ENCODE measurements at regions not wholly inside any gene's neighbourhood (a gene's known extent, or its start where the extent isn't known, plus 50 kb on each side); places are given as distances from the start of the nearest gene placed in this dataset.

DNA sequence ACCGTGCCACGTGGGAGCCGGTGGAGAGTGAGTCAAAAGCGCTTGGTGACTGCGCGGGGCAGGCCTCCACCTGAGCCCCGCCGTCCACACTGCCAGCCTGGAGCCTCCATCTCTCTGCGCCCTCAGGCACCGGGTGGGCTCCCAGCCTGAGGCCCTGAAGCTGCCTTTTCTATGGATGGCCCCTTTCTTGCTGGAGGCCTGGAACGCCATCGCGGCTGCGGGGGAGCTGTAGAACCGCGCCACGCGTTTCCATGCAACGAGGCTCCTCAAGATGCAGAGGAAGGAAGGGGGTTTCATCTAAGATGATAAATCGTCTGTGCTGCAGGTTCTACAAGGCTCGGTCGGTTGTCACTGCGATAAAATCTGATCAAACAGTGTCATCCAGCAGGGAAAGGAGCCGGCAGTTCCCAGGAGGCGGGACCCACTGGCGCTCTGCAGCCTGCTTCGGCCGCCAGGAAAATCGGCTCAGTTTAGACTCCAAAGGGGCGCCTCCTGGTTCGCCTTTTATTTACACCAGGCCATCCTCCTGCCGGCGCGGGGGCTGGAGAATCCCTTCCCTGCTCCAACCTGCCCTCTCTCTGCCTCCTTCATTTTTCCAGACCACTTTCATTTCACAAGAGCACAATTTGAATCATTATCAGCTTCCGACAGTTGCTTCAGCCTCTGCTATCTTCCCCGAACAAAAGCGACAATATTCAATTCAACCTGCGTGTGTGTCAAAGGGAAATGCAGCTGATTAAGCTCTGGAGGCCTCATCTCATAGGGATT, 624.4 kb downstream of the BRD1 start:
- BruUV-seq (replicated peaks), result no TSS peak
- intact Hi-C loops (cut with micrococcal nuclease; ENCODE audit: unreplicated experiment) (no loop called here), in situ Hi-C loops (cut with HindIII; ENCODE audit: low pct_unique_long_range_greater_than_20kb, low sequenced_read_pairs) (no loop called here)
- ATAC-seq, result no peak
- Histone ChIP-seq H3K9me3 (ENCODE audit: control insufficient read depth, insufficient read depth, low read depth, low read length) (no peaks in the 10 kb centered on the region), H3K36me3 (ENCODE audit: control insufficient read depth, insufficient read depth, low read length) (no peaks in the 10 kb centered on the region), H3K27ac (ENCODE audit: low read length) (no peak overlapping the region), H3K4me3 (ENCODE audit: low read depth in 2 of 2, low read length in 2 of 2) (no peak overlapping the region), H3K4me1 (ENCODE audit: control insufficient read depth, insufficient read depth, low read length) (no peaks in the 10 kb centered on the region), H3K27me3 (ENCODE audit: control insufficient read depth, insufficient read depth, low read length) (peaks cover 2% of the 10 kb centered on the region; the same call in 1 of the 2 replicates)
- DNase-seq (ENCODE audit: low read depth, low spot score), result no peak
- ChIA-PET POLR2A (no interaction called here), CTCF (no interaction called here)
- TF ChIP-seq, protein P1, sequence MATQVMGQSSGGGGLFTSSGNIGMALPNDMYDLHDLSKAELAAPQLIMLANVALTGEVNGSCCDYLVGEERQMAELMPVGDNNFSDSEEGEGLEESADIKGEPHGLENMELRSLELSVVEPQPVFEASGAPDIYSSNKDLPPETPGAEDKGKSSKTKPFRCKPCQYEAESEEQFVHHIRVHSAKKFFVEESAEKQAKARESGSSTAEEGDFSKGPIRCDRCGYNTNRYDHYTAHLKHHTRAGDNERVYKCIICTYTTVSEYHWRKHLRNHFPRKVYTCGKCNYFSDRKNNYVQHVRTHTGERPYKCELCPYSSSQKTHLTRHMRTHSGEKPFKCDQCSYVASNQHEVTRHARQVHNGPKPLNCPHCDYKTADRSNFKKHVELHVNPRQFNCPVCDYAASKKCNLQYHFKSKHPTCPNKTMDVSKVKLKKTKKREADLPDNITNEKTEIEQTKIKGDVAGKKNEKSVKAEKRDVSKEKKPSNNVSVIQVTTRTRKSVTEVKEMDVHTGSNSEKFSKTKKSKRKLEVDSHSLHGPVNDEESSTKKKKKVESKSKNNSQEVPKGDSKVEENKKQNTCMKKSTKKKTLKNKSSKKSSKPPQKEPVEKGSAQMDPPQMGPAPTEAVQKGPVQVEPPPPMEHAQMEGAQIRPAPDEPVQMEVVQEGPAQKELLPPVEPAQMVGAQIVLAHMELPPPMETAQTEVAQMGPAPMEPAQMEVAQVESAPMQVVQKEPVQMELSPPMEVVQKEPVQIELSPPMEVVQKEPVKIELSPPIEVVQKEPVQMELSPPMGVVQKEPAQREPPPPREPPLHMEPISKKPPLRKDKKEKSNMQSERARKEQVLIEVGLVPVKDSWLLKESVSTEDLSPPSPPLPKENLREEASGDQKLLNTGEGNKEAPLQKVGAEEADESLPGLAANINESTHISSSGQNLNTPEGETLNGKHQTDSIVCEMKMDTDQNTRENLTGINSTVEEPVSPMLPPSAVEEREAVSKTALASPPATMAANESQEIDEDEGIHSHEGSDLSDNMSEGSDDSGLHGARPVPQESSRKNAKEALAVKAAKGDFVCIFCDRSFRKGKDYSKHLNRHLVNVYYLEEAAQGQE (IDR thresholded peaks at IDR 0.05; ENCODE audit: insufficient read depth in 1 of 2, low read depth in 2 of 2, low read length in 1 of 2), result no peak
- TF ChIP-seq POLR2AphosphoS5 (IDR thresholded peaks at IDR 0.05; ENCODE audit: low read depth, low read length) (no peak), TCF7L2 (IDR thresholded peaks at IDR 0.05; ENCODE audit: low read depth, low read length) (no peak), SIN3A (IDR thresholded peaks at IDR 0.05; ENCODE audit: borderline replicate concordance, insufficient read depth, low read depth, low read length) (no peak)
- TF ChIP-seq, protein P2, sequence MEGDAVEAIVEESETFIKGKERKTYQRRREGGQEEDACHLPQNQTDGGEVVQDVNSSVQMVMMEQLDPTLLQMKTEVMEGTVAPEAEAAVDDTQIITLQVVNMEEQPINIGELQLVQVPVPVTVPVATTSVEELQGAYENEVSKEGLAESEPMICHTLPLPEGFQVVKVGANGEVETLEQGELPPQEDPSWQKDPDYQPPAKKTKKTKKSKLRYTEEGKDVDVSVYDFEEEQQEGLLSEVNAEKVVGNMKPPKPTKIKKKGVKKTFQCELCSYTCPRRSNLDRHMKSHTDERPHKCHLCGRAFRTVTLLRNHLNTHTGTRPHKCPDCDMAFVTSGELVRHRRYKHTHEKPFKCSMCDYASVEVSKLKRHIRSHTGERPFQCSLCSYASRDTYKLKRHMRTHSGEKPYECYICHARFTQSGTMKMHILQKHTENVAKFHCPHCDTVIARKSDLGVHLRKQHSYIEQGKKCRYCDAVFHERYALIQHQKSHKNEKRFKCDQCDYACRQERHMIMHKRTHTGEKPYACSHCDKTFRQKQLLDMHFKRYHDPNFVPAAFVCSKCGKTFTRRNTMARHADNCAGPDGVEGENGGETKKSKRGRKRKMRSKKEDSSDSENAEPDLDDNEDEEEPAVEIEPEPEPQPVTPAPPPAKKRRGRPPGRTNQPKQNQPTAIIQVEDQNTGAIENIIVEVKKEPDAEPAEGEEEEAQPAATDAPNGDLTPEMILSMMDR (IDR thresholded peaks at IDR 0.05), result no peak

DNA sequence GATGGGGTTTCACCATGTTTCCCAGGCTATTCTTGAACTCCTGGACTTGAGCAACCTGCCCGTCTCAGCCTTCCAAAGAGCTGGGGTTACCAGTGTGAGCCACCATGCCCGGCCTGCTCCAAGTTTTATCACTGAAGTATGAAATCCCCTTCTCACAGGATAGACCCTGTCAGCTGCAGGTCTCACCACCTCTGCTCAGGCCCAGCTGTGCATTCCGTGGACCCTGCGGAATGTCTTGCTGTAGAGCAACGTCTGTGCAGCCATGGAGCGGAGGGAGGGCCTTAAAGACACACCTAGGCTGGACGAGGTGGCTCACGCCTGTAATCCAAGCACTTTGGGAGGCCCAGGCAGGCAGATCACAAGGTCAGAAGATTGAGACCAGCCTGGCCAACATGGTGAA, 625.4 kb downstream of the BRD1 start:
- Histone ChIP-seq H3K9me3 (ENCODE audit: control insufficient read depth, insufficient read depth, low read depth, low read length) (no peaks in the 10 kb centered on the region), H3K4me1 (ENCODE audit: control insufficient read depth, insufficient read depth, low read length) (no peaks in the 10 kb centered on the region), H3K27me3 (ENCODE audit: control insufficient read depth, insufficient read depth, low read length) (peaks cover 2% of the 10 kb centered on the region; the same call in 1 of the 2 replicates), H3K4me3 (ENCODE audit: low read depth in 2 of 2, low read length in 2 of 2) (no peak overlapping the region), H3K36me3 (ENCODE audit: control insufficient read depth, insufficient read depth, low read length) (no peaks in the 10 kb centered on the region), H3K27ac (ENCODE audit: low read length) (no peak overlapping the region)
- CTCF ChIA-PET, result no interaction called here
- POLR2A ChIA-PET, result no interaction called here
- BruUV-seq (replicated peaks), result no TSS peak
- ATAC-seq, result no peak
- DNase-seq (ENCODE audit: low read depth, low spot score), result no peak
- TF ChIP-seq POLR2AphosphoS5 (IDR thresholded peaks at IDR 0.05; ENCODE audit: low read depth, low read length), result no peak
- TF ChIP-seq, protein P2 (IDR thresholded peaks at IDR 0.05), result no peak
- TF ChIP-seq SIN3A (IDR thresholded peaks at IDR 0.05; ENCODE audit: borderline replicate concordance, insufficient read depth, low read depth, low read length), result no peak
- TF ChIP-seq TCF7L2 (IDR thresholded peaks at IDR 0.05; ENCODE audit: low read depth, low read length), result no peak
- TF ChIP-seq, protein P1 (IDR thresholded peaks at IDR 0.05; ENCODE audit: insufficient read depth in 1 of 2, low read depth in 2 of 2, low read length in 1 of 2), result no peak
- intact Hi-C loops (cut with micrococcal nuclease; ENCODE audit: unreplicated experiment) (no loop called here), in situ Hi-C loops (cut with HindIII; ENCODE audit: low pct_unique_long_range_greater_than_20kb, low sequenced_read_pairs) (no loop called here)

Measured in Panc1 (cell line).